K562 (cell line): ENCODE measurements at regions not wholly inside any gene's neighbourhood (a gene's known extent, or its start where the extent isn't known, plus 50 kb on each side); places are given as distances from the start of the nearest gene placed in this dataset.

Experiments used
- E2F3 ChIP-seq: fragments of 250-450 bp; sonication (Bioruptor Pico); IDR thresholded peaks from 2 replicates; pipeline ENCODE4 v1.4.0; 2020; ENCODE audit warnings: mild to moderate bottlenecking
- ELF2 ChIP-seq: fragments of 250-450 bp; sonication (Bioruptor Pico); IDR thresholded peaks from 2 replicates; pipeline ENCODE4 v1.5.0; 2021; ENCODE audit warnings: mild to moderate bottlenecking
- ESRRA ChIP-seq: fragments of 450-650 bp; IDR thresholded peaks from 2 replicates; pipeline ENCODE4 v1.6.1; 2014; ENCODE audit warnings: low read depth, mild to moderate bottlenecking, moderate library complexity, borderline replicate concordance
- FOXJ2 ChIP-seq: fragments of 200-800 bp; sonication (Bioruptor generic); IDR thresholded peaks from 2 replicates; pipeline ENCODE4 v1.6.1; 2016; ENCODE audit warnings: missing genetic modification characterization, missing compliant biosample characterization
- KLF16 ChIP-seq: IDR thresholded peaks from 2 replicates; pipeline ENCODE4 v1.6.1; 2016; ENCODE audit warnings: antibody characterized with exemption
- PHB ChIP-seq: fragments of 250-450 bp; sonication (Bioruptor Pico); IDR thresholded peaks from 2 replicates; pipeline ENCODE4 v1.5.0; 2021
- RUNX1 ChIP-seq: sonication (generic); IDR thresholded peaks from 2 replicates; pipeline ENCODE4 v1.6.1; 2016; ENCODE audit warnings: antibody characterized with exemption, low read depth
- STAT5B ChIP-seq: fragments of 250-450 bp; sonication (Bioruptor Pico); IDR thresholded peaks from 2 replicates; pipeline ENCODE4 v1.8.0; 2021; ENCODE audit warnings: mild to moderate bottlenecking, inconsistent platforms
- TAF7 ChIP-seq: fragments of 450-650 bp; IDR thresholded peaks from 2 replicates; pipeline ENCODE4 v1.6.1; 2016; ENCODE audit warnings: missing genetic modification characterization, missing compliant biosample characterization
- WHSC1 ChIP-seq: IDR thresholded peaks from one replicate; pipeline ENCODE4 v1.6.1; 2012; ENCODE audit warnings: low read length, control low read depth, inconsistent platforms
- YY1 ChIP-seq, 3 experiments: IDR thresholded peaks; 2 replicates each; pipeline ENCODE4 v1.6.1; 2011; ENCODE audit warnings: low read length in 2 of 3, mild to moderate bottlenecking in 2 of 3, moderate library complexity in 2 of 3, borderline replicate concordance in 1 of 3, control low read depth in 1 of 3, low read depth in 1 of 3; ENCODE audit not compliant: insufficient read depth in 3 of 3, insufficient replicate concordance in 2 of 3, control insufficient read depth in 1 of 3, insufficient read length in 1 of 3; ENCODE audit errors: extremely low read depth in 1 of 3
- ZNF830 ChIP-seq: fragments of 250-450 bp; sonication (Bioruptor Pico); IDR thresholded peaks from 2 replicates; pipeline ENCODE4 v1.5.0; 2021; ENCODE audit warnings: mild to moderate bottlenecking
- ZZZ3 ChIP-seq: fragments of 450-650 bp; IDR thresholded peaks from 2 replicates; pipeline ENCODE4 v1.6.1; 2016; ENCODE audit warnings: antibody characterized with exemption, mild to moderate bottlenecking, moderate library complexity
- TF ChIP-seq, protein P1 (sequence below): fragments of 250-450 bp; sonication (Bioruptor Pico); IDR thresholded peaks from 2 replicates; pipeline ENCODE4 v1.8.0; 2021; ENCODE audit warnings: borderline replicate concordance, mild to moderate bottlenecking, moderate library complexity; ENCODE audit not compliant: poor library complexity, severe bottlenecking
- TF ChIP-seq, protein P2 (sequence below): conservative IDR thresholded peaks from 2 replicates; pipeline ENCODE4 v1.6.1; 2011; ENCODE audit warnings: low read depth, mild to moderate bottlenecking, low read length; ENCODE audit not compliant: control insufficient read depth
- TF ChIP-seq, protein P3 (sequence below): fragments of 450-650 bp; IDR thresholded peaks from 2 replicates; pipeline ENCODE4 v1.6.1; 2016; ENCODE audit warnings: low read depth, mild to moderate bottlenecking, moderate library complexity
- TF ChIP-seq, protein P4 (sequence below): fragments of 450-650 bp; formaldehyde crosslinking; IDR thresholded peaks from 2 replicates; pipeline ENCODE4 v1.4.0; 2020; ENCODE audit warnings: mild to moderate bottlenecking
- TF ChIP-seq, protein P5 (sequence below), 2 experiments: fragments of 450-650 bp; formaldehyde crosslinking in 1 of 2; IDR thresholded peaks; 2 replicates each; pipeline versions ENCODE4 v1.4.0 to v1.6.1; 2014 to 2020; ENCODE audit warnings: mild to moderate bottlenecking in 2 of 2, borderline replicate concordance in 1 of 2, low read depth in 1 of 2

DNA sequence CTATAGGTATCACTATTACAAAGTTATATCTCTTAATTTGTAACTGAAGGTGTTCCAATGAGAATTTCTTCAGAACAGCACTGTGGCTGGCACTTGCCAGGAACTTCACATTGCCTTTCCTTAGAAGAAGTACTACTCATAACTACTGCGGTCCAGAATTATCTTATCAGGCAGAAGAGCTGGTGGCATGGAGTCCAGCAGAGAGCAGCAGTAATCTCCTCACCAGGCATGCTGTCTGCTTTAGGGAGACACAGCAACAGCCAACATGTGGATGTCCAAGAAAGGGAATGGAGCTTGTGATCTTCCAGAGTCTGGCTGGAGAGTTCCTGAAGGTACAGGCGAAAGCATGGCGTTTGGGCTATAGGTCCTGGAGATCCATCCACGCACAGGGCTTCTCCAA lies 919.7 kb upstream of the NR2F2 start (continued):
- TF ChIP-seq YY1 (IDR thresholded peaks at IDR 0.05; ENCODE audit: borderline replicate concordance in 1 of 3, control insufficient read depth in 1 of 3, extremely low read depth in 1 of 3, insufficient read depth in 3 of 3, insufficient read length in 1 of 3, insufficient replicate concordance in 2 of 3, low read depth in 1 of 3, low read length in 2 of 3) (no peak), KLF16 (0 out of 2 replicates have a peak, but pooled peaks have one; percentile 41), ESRRA (no peak), WHSC1 (no peak), ELF2 (CRISPR knock-in tag) (no peak), STAT5B (CRISPR knock-in tag) (no peak), ZZZ3 (no peak), RUNX1 (no peak), TAF7 (tag) (no peak), PHB (CRISPR knock-in tag) (no peak), ZNF830 (CRISPR knock-in tag) (no peak), FOXJ2 (tag) (no peak), E2F3 (no peak)
- TF ChIP-seq, protein P1, sequence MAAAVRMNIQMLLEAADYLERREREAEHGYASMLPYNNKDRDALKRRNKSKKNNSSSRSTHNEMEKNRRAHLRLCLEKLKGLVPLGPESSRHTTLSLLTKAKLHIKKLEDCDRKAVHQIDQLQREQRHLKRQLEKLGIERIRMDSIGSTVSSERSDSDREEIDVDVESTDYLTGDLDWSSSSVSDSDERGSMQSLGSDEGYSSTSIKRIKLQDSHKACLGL (CRISPR knock-in tag), result no peak
- TF ChIP-seq, protein P2, sequence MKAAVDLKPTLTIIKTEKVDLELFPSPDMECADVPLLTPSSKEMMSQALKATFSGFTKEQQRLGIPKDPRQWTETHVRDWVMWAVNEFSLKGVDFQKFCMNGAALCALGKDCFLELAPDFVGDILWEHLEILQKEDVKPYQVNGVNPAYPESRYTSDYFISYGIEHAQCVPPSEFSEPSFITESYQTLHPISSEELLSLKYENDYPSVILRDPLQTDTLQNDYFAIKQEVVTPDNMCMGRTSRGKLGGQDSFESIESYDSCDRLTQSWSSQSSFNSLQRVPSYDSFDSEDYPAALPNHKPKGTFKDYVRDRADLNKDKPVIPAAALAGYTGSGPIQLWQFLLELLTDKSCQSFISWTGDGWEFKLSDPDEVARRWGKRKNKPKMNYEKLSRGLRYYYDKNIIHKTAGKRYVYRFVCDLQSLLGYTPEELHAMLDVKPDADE, result no peak
- TF ChIP-seq, protein P3, sequence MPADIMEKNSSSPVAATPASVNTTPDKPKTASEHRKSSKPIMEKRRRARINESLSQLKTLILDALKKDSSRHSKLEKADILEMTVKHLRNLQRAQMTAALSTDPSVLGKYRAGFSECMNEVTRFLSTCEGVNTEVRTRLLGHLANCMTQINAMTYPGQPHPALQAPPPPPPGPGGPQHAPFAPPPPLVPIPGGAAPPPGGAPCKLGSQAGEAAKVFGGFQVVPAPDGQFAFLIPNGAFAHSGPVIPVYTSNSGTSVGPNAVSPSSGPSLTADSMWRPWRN, result no peak
- TF ChIP-seq, protein P4, sequence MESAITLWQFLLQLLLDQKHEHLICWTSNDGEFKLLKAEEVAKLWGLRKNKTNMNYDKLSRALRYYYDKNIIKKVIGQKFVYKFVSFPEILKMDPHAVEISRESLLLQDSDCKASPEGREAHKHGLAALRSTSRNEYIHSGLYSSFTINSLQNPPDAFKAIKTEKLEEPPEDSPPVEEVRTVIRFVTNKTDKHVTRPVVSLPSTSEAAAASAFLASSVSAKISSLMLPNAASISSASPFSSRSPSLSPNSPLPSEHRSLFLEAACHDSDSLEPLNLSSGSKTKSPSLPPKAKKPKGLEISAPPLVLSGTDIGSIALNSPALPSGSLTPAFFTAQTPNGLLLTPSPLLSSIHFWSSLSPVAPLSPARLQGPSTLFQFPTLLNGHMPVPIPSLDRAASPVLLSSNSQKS, result no peak
- TF ChIP-seq, protein P5, sequence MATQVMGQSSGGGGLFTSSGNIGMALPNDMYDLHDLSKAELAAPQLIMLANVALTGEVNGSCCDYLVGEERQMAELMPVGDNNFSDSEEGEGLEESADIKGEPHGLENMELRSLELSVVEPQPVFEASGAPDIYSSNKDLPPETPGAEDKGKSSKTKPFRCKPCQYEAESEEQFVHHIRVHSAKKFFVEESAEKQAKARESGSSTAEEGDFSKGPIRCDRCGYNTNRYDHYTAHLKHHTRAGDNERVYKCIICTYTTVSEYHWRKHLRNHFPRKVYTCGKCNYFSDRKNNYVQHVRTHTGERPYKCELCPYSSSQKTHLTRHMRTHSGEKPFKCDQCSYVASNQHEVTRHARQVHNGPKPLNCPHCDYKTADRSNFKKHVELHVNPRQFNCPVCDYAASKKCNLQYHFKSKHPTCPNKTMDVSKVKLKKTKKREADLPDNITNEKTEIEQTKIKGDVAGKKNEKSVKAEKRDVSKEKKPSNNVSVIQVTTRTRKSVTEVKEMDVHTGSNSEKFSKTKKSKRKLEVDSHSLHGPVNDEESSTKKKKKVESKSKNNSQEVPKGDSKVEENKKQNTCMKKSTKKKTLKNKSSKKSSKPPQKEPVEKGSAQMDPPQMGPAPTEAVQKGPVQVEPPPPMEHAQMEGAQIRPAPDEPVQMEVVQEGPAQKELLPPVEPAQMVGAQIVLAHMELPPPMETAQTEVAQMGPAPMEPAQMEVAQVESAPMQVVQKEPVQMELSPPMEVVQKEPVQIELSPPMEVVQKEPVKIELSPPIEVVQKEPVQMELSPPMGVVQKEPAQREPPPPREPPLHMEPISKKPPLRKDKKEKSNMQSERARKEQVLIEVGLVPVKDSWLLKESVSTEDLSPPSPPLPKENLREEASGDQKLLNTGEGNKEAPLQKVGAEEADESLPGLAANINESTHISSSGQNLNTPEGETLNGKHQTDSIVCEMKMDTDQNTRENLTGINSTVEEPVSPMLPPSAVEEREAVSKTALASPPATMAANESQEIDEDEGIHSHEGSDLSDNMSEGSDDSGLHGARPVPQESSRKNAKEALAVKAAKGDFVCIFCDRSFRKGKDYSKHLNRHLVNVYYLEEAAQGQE (IDR thresholded peaks at IDR 0.05; ENCODE audit: borderline replicate concordance), result peak; percentile 15; the same call in 1 of the 2 replicates
- TF ChIP-seq, protein P5 (CRISPR knock-in tag; IDR thresholded peaks at IDR 0.05; ENCODE audit: low read depth), result no peak
